Endothelial cell of umbilical vein (primary cell): ENCODE measurements at regions not wholly inside any gene's neighbourhood (a gene's known extent, or its start where the extent isn't known, plus 50 kb on each side); places are given as distances from the start of the nearest gene placed in this dataset.

Experiments used
- BruUV-seq: library from RNA; stranded (reverse); fragments of 400-500 nt; replicated peaks from 2 replicates; lab custom pipeline; 2021; lab: Mats Ljungman, UMichigan
- CTCF ChIA-PET: fragments of 300-600, 350-600 bp; sonication (Branson Sonifier 250); formaldehyde crosslinking; loops from one replicate; lab custom pipeline; 2021; ENCODE audit warnings: antibody characterized with exemption, inconsistent platforms; lab: Charles Lee
- POLR2A ChIA-PET: fragments of 300-600, 350-600 bp; sonication (Branson Sonifier 250); formaldehyde crosslinking; loops from one replicate; lab custom pipeline; 2021; ENCODE audit warnings: antibody characterized with exemption, inconsistent platforms; lab: Charles Lee
- DNase-seq: peaks from one replicate; pipeline ENCODE4 v3.0.0-alpha.2; 2011; ENCODE audit warnings: low read depth, low spot score
- FAIRE-seq: peaks from 2 replicates; lab custom pipeline; 2011; peaks lifted over from hg19 to GRCh38; lab: Jason Lieb, UNC
- H2AFZ ChIP-seq: 2 replicates; pipeline ENCODE4 v1.6.0; 2012; ENCODE audit warnings: low read depth, low read length, control low read depth, inconsistent platforms
- H3K27ac ChIP-seq: 2 replicates; pipeline ENCODE4 v1.5.1; 2011; ENCODE audit warnings: low read depth, mild to moderate bottlenecking, control low read depth, low read length, moderate library complexity; ENCODE audit not compliant: insufficient read depth
- H3K27me3 ChIP-seq, 2 experiments: 2 replicates each; pipeline versions ENCODE4 v1.6.0 to v1.6.1; 2011; ENCODE audit warnings: low read length in 2 of 2, mixed read lengths in 1 of 2; ENCODE audit not compliant: control insufficient read depth in 2 of 2, insufficient read depth in 2 of 2
- H3K36me3 ChIP-seq, 2 experiments: 2 replicates in 1 of 2; 3 replicates in 1 of 2; pipeline ENCODE4 v1.5.1; 2011; ENCODE audit warnings: low read length in 2 of 2, mild to moderate bottlenecking in 1 of 2, moderate library complexity in 1 of 2; ENCODE audit not compliant: control insufficient read depth in 2 of 2, insufficient read depth in 2 of 2; ENCODE audit errors: extremely low read depth in 1 of 2
- H3K4me1 ChIP-seq: 3 replicates; pipeline ENCODE4 v1.5.1; 2011; ENCODE audit warnings: mild to moderate bottlenecking, low read length; ENCODE audit not compliant: control insufficient read depth, insufficient read depth; ENCODE audit errors: extremely low read depth
- H3K4me2 ChIP-seq: 2 replicates; pipeline ENCODE4 v1.6.1; 2011; ENCODE audit warnings: low read length, control low read depth, mixed read lengths; ENCODE audit not compliant: insufficient read depth
- H3K4me3 ChIP-seq, 3 experiments: fragments of 200-600 bp in 1 of 3; sonication (generic), shearing (Covaris generic) in 1 of 3; replicated peaks in 1 of 3; 2 replicates each; pipeline ENCODE4 v1.5.1; 2011 to 2016; ENCODE audit warnings: control low read depth in 3 of 3, low read length in 3 of 3, mild to moderate bottlenecking in 2 of 3, inconsistent platforms in 1 of 3, low read depth in 1 of 3, moderate library complexity in 1 of 3; ENCODE audit not compliant: insufficient read depth in 1 of 3
- H3K79me2 ChIP-seq: 2 replicates; pipeline ENCODE4 v1.6.0; 2012; ENCODE audit warnings: low read length, inconsistent platforms; ENCODE audit not compliant: control insufficient read depth, insufficient read depth
- H3K9ac ChIP-seq: replicated peaks from 2 replicates; pipeline ENCODE3; 2011; ENCODE audit warnings: low read length, control low read depth; ENCODE audit not compliant: insufficient read depth; ENCODE audit errors: extremely low read depth
- H3K9me1 ChIP-seq: replicated peaks from 3 replicates; pipeline ENCODE4 v1.6.0; 2011; ENCODE audit warnings: mild to moderate bottlenecking, low read length; ENCODE audit not compliant: control insufficient read depth, insufficient read depth; ENCODE audit errors: extremely low read depth
- H3K9me3 ChIP-seq: replicated peaks from 2 replicates; pipeline ENCODE4 v1.5.1; 2012; ENCODE audit warnings: low read length, inconsistent platforms; ENCODE audit not compliant: control insufficient read depth, insufficient read depth
- H4K20me1 ChIP-seq: replicated peaks from 2 replicates; pipeline ENCODE3; 2011; ENCODE audit warnings: mild to moderate bottlenecking, low read length; ENCODE audit not compliant: control insufficient read depth, insufficient read depth; ENCODE audit errors: extremely low read depth
- EZH2 ChIP-seq: IDR thresholded peaks from 2 replicates; pipeline ENCODE4 v1.6.1; 2012; ENCODE audit warnings: borderline replicate concordance, low read depth, mild to moderate bottlenecking, moderate library complexity, low read length, inconsistent platforms; ENCODE audit not compliant: severe bottlenecking
- FOS ChIP-seq: IDR thresholded peaks from 2 replicates; pipeline ENCODE4 v1.6.1; 2011; ENCODE audit warnings: mild to moderate bottlenecking, low read length, moderate library complexity, borderline replicate concordance; ENCODE audit not compliant: insufficient read depth
- GATA2 ChIP-seq: IDR thresholded peaks from 2 replicates; pipeline ENCODE4 v1.7.0; 2011; ENCODE audit warnings: low read depth, mild to moderate bottlenecking, moderate library complexity, mixed read lengths, low read length; ENCODE audit not compliant: insufficient read length, insufficient read depth
- JUN ChIP-seq: IDR thresholded peaks from 2 replicates; pipeline ENCODE4 v1.6.1; 2011; ENCODE audit warnings: borderline replicate concordance, low read depth; ENCODE audit not compliant: insufficient read length, insufficient read depth
- MYC ChIP-seq: IDR thresholded peaks from one replicate; pipeline ENCODE4 v1.6.1; 2011; ENCODE audit warnings: mild to moderate bottlenecking, low read depth, low read length
- POLR2A ChIP-seq: IDR thresholded peaks from 2 replicates; pipeline ENCODE4 v1.6.1; 2012; ENCODE audit warnings: low read depth, mild to moderate bottlenecking, control low read depth, low read length
- POLR2AphosphoS5 ChIP-seq: IDR thresholded peaks from 2 replicates; pipeline ENCODE4 v1.6.1; 2012; ENCODE audit warnings: low read depth, mild to moderate bottlenecking, control low read depth, low read length, moderate library complexity; ENCODE audit not compliant: insufficient read depth
- dilution Hi-C: fragments of 300-500 bp; cut with MboI; formaldehyde crosslinking; loops from one replicate; pipeline ENCODE4 v1.15.0; 2019; ENCODE audit warnings: low sequenced_read_pairs; ENCODE audit not compliant: extremely low pct_ligation_motif_present
- intact Hi-C: fragments of 100-400 bp; cut with micrococcal nuclease; formaldehyde crosslinking; loops from one replicate; pipeline ENCODE4 v1.10.0; 2022
- TF ChIP-seq, protein P1 (sequence below): IDR thresholded peaks from 2 replicates; pipeline ENCODE4 v1.6.1; 2011; ENCODE audit not compliant: insufficient read depth, insufficient read length
- TF ChIP-seq, protein P2 (sequence below), 2 donors: IDR thresholded peaks; 1 replicate in 1 of 2; 2 replicates in 1 of 2; pipeline ENCODE4 v1.5.1; 2011; ENCODE audit warnings: low read length in 2 of 2, mild to moderate bottlenecking in 2 of 2, moderate library complexity in 2 of 2, control low read depth in 1 of 2, inconsistent platforms in 1 of 2, low read depth in 1 of 2; ENCODE audit not compliant: insufficient read depth in 1 of 2; ENCODE audit errors: extremely low read depth in 1 of 2

DNA sequence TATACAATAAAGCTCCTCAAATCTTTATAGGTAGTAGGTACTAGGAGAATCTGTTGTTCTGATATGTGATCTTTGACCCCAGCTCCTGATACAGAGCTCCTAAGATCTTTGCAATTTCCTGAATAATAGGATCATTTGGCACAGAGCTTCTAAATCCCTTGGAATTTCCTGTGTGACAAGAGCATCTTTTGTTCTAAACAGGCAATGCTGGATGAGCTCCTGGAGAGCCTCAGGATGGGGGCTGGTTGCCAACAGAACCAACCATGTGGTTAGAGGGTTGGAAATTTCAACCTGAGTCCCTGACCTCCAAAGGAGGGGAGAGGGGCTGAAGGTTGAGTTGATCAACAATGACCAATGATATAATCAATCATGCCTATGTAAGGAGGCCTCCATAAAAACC lies 629.0 kb downstream of the CCSER2 start:
- intact Hi-C loops: no loop called here
- FAIRE-seq (no peak), DNase-seq (no peak)
- Histone ChIP-seq H3K9me1 (no peaks in the 10 kb centered on the region), H3K79me2 (no peaks in the 10 kb centered on the region), H2AFZ (no peak overlapping the region), H3K9ac (no peak overlapping the region), H3K4me2 (no peak overlapping the region), H3K4me3 (no peak overlapping the region), H4K20me1 (no peaks in the 10 kb centered on the region), H3K27me3 (no peaks in the 10 kb centered on the region), H3K4me1 (no peaks in the 10 kb centered on the region), H3K36me3 (no peaks in the 10 kb centered on the region), H3K27ac (no peak overlapping the region), H3K9me3 (peaks cover 3% of the 10 kb centered on the region)
- ChIA-PET POLR2A (no interaction called here), CTCF (no interaction called here)
- dilution Hi-C loops: no loop called here
- TF ChIP-seq MYC (no peak), POLR2AphosphoS5 (no peak), GATA2 (no peak), FOS (no peak), POLR2A (no peak), JUN (no peak), EZH2 (no peak)
- TF ChIP-seq, protein P1, sequence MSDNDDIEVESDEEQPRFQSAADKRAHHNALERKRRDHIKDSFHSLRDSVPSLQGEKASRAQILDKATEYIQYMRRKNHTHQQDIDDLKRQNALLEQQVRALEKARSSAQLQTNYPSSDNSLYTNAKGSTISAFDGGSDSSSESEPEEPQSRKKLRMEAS: no peak
- TF ChIP-seq, protein P2, sequence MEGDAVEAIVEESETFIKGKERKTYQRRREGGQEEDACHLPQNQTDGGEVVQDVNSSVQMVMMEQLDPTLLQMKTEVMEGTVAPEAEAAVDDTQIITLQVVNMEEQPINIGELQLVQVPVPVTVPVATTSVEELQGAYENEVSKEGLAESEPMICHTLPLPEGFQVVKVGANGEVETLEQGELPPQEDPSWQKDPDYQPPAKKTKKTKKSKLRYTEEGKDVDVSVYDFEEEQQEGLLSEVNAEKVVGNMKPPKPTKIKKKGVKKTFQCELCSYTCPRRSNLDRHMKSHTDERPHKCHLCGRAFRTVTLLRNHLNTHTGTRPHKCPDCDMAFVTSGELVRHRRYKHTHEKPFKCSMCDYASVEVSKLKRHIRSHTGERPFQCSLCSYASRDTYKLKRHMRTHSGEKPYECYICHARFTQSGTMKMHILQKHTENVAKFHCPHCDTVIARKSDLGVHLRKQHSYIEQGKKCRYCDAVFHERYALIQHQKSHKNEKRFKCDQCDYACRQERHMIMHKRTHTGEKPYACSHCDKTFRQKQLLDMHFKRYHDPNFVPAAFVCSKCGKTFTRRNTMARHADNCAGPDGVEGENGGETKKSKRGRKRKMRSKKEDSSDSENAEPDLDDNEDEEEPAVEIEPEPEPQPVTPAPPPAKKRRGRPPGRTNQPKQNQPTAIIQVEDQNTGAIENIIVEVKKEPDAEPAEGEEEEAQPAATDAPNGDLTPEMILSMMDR (IDR thresholded peaks at IDR 0.05; ENCODE audit: extremely low read depth in 1 of 2, insufficient read depth in 1 of 2, low read depth in 1 of 2, low read length in 2 of 2): no peak
- BruUV-seq: no TSS peak
